Ovary (tissue), 3 donors: ENCODE measurements at regions not wholly inside any gene's neighbourhood (a gene's known extent, or its start where the extent isn't known, plus 50 kb on each side); places are given as distances from the start of the nearest gene placed in this dataset.

Experiments
- POLR2A ChIP-seq: fragments of 450-650 bp; IDR thresholded peaks from one replicate; pipeline ENCODE4 v1.6.1; 2017; ENCODE audit warnings: antibody characterized with exemption, mild to moderate bottlenecking, moderate library complexity
- TF ChIP-seq, protein P1 (sequence below), 3 donors: fragments of 450-650 bp in 2 of 3; fragments of 200-600 bp in 1 of 3; IDR thresholded peaks; one replicate each; pipeline versions ENCODE4 v1.5.1 to v1.8.0; 2016 to 2022; ENCODE audit warnings: antibody characterized with exemption in 3 of 3, mild to moderate bottlenecking in 1 of 3
- donor health status: DM: no; HTN: no; CAD: no.

DNA sequence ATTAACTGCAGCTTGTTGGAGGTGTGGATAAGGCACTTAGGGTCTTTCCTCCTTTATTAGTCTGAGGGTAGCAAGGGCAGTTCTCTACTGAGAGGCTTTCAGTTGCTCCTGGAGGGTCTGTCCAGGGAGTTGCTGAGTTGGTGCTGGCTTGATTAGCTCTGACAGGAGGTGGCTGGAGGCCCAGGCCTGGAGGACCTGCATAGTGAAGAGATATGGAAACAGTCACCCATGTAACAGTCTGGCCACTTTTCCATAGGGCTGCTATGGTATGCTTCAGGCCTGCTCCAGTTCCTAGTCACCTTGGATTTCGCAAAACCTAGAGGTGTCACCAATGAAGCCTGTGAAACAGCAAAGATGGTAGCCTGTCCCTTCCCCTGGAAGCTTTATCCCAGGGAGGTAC, 143.3 kb upstream of the SLC38A2 start:
- no peak for TF ChIP-seq POLR2A
- TF ChIP-seq, protein P1, sequence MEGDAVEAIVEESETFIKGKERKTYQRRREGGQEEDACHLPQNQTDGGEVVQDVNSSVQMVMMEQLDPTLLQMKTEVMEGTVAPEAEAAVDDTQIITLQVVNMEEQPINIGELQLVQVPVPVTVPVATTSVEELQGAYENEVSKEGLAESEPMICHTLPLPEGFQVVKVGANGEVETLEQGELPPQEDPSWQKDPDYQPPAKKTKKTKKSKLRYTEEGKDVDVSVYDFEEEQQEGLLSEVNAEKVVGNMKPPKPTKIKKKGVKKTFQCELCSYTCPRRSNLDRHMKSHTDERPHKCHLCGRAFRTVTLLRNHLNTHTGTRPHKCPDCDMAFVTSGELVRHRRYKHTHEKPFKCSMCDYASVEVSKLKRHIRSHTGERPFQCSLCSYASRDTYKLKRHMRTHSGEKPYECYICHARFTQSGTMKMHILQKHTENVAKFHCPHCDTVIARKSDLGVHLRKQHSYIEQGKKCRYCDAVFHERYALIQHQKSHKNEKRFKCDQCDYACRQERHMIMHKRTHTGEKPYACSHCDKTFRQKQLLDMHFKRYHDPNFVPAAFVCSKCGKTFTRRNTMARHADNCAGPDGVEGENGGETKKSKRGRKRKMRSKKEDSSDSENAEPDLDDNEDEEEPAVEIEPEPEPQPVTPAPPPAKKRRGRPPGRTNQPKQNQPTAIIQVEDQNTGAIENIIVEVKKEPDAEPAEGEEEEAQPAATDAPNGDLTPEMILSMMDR (IDR thresholded peaks at IDR 0.05): no peak
